SK-N-SH (cell line): ENCODE measurements at regions not wholly inside any gene's neighbourhood (a gene's known extent, or its start where the extent isn't known, plus 50 kb on each side); places are given as distances from the start of the nearest gene placed in this dataset.

Experiments used
- CTCF ChIA-PET: fragments of 300-600, 350-600 bp; formaldehyde crosslinking; extraction: SDS; loops from one replicate; lab custom pipeline; 2021; lab: Yijun Ruan, JAX
- POLR2A ChIA-PET: fragments of 350-600 bp; sonication (Branson Sonifier 250); formaldehyde crosslinking; extraction: SDS; loops from one replicate; lab custom pipeline; 2020; ENCODE audit warnings: antibody characterized with exemption, inconsistent platforms; lab: Yijun Ruan, JAX
- DNase-seq: peaks from one replicate; pipeline ENCODE4 v3.0.0; 2012
- H2AFZ ChIP-seq: fragments of 200-600 bp; sonication (generic); 2 replicates; pipeline ENCODE4 v1.8.1; 2016; ENCODE audit warnings: antibody characterized with exemption, mild to moderate bottlenecking, low read depth
- H3F3A ChIP-seq: fragments of 200-600 bp; sonication (generic); replicated peaks from 2 replicates; pipeline ENCODE3; 2016; ENCODE audit warnings: antibody characterized with exemption, mild to moderate bottlenecking; ENCODE audit not compliant: insufficient read depth
- H3K27ac ChIP-seq, 2 experiments: fragments of 200-500 bp in 1 of 2; fragments of 200-600 bp in 1 of 2; sonication (Bioruptor generic) in 1 of 2; sonication (generic), shearing (Covaris generic) in 1 of 2; 2 replicates each; pipeline versions ENCODE4 v1.5.1 to v1.6.1; 2014 to 2016; ENCODE audit warnings: low read depth in 2 of 2, inconsistent platforms in 1 of 2, low read length in 1 of 2, mild to moderate bottlenecking in 1 of 2, mixed read lengths in 1 of 2
- H3K27me3 ChIP-seq: fragments of 200-600 bp; sonication (generic), shearing (Covaris generic); 2 replicates; pipeline ENCODE4 v1.6.1; 2016; ENCODE audit warnings: mixed run types; ENCODE audit not compliant: insufficient read depth
- H3K36me3 ChIP-seq, 2 experiments: fragments of 200-500 bp in 1 of 2; fragments of 200-600 bp in 1 of 2; sonication (Bioruptor generic) in 1 of 2; sonication (generic) in 1 of 2; replicated peaks in 1 of 2; 2 replicates each; pipeline versions ENCODE3 to v1.5.1; 2014 to 2016; ENCODE audit warnings: low read length in 1 of 2, mild to moderate bottlenecking in 1 of 2; ENCODE audit not compliant: insufficient read depth in 2 of 2, control insufficient read depth in 1 of 2
- H3K4me1 ChIP-seq, 2 experiments: fragments of 200-500 bp in 1 of 2; fragments of 200-600 bp in 1 of 2; sonication (Bioruptor generic) in 1 of 2; sonication (generic), shearing (Covaris generic) in 1 of 2; 2 replicates each; pipeline versions ENCODE4 v1.5.1 to v1.6.1; 2014 to 2016; ENCODE audit warnings: low read depth in 1 of 2, low read length in 1 of 2, mixed run types in 1 of 2; ENCODE audit not compliant: insufficient read depth in 2 of 2, control insufficient read depth in 1 of 2
- H3K4me2 ChIP-seq: fragments of 200-600 bp; sonication (generic), shearing (Covaris generic); 2 replicates; pipeline ENCODE4 v1.6.1; 2017; ENCODE audit warnings: mixed run types
- H3K4me3 ChIP-seq, 2 experiments: fragments of 200-500 bp in 1 of 2; fragments of 200-600 bp in 1 of 2; sonication (Bioruptor generic) in 1 of 2; sonication (generic), shearing (Covaris generic) in 1 of 2; 2 replicates each; pipeline versions ENCODE4 v1.5.1 to v1.8.1; 2014 to 2016; ENCODE audit warnings: low read depth in 2 of 2, inconsistent platforms in 1 of 2, low read length in 1 of 2, mild to moderate bottlenecking in 1 of 2, mixed read lengths in 1 of 2, moderate library complexity in 1 of 2
- H3K79me2 ChIP-seq: fragments of 200-600 bp; sonication (generic); 2 replicates; pipeline ENCODE4 v1.8.1; 2017; ENCODE audit warnings: mild to moderate bottlenecking; ENCODE audit not compliant: insufficient read depth
- H3K9ac ChIP-seq: fragments of 200-600 bp; sonication (generic); 2 replicates; pipeline ENCODE4 v1.6.1; 2017; ENCODE audit warnings: mixed run types
- H3K9me2 ChIP-seq: fragments of 200-600 bp; sonication (generic); 2 replicates; pipeline ENCODE4 v1.6.1; 2017; ENCODE audit warnings: mixed run types
- H3K9me3 ChIP-seq: fragments of 200-600 bp; sonication (generic); 2 replicates; pipeline ENCODE4 v1.6.1; 2017; ENCODE audit warnings: mixed run types, mild to moderate bottlenecking, moderate library complexity
- H4K20me1 ChIP-seq: fragments of 200-600 bp; sonication (generic); 2 replicates; pipeline ENCODE4 v1.6.1; 2017; ENCODE audit warnings: mild to moderate bottlenecking, mixed run types; ENCODE audit not compliant: insufficient read depth
- FOSL2 ChIP-seq: IDR thresholded peaks from 2 replicates; pipeline ENCODE4 v1.4.0; 2012; ENCODE audit warnings: low read depth, mild to moderate bottlenecking, moderate library complexity, borderline replicate concordance
- GABPA ChIP-seq: IDR thresholded peaks from 2 replicates; pipeline ENCODE4 v1.4.0; 2012; ENCODE audit warnings: low read depth, mild to moderate bottlenecking
- IRF3 ChIP-seq: fragments of 150-350 bp; IDR thresholded peaks from 2 replicates; pipeline ENCODE4 v1.6.1; 2016; ENCODE audit warnings: mild to moderate bottlenecking, low read depth, low read length
- MEF2A ChIP-seq: IDR thresholded peaks from 2 replicates; pipeline ENCODE4 v1.4.0; 2012; ENCODE audit warnings: low read depth, borderline replicate concordance
- NFIC ChIP-seq: IDR thresholded peaks from 2 replicates; pipeline ENCODE4 v1.4.0; 2012; ENCODE audit warnings: borderline replicate concordance
- NRF1 ChIP-seq: IDR thresholded peaks from 2 replicates; pipeline ENCODE4 v1.6.1; 2012; ENCODE audit warnings: low read depth, mild to moderate bottlenecking, low read length
- PBX3 ChIP-seq: IDR thresholded peaks from 2 replicates; pipeline ENCODE4; 2012
- REST ChIP-seq: IDR thresholded peaks from 2 replicates; pipeline ENCODE4 v1.6.1; 2012; ENCODE audit warnings: mild to moderate bottlenecking, low read depth, low read length, moderate library complexity
- TCF12 ChIP-seq: IDR thresholded peaks from 2 replicates; pipeline ENCODE4 v1.4.0; 2012
- TEAD4 ChIP-seq: IDR thresholded peaks from 2 replicates; pipeline ENCODE4 v1.4.0; 2012; ENCODE audit warnings: mild to moderate bottlenecking, borderline replicate concordance; ENCODE audit not compliant: insufficient read depth
- YY1 ChIP-seq: IDR thresholded peaks from 2 replicates; pipeline ENCODE4 v1.4.0; 2012; ENCODE audit warnings: low read depth, mild to moderate bottlenecking
- WGBS: methylation state at CpG from one replicate; pipeline ENCODE4 v1.1.6; 2017; ENCODE audit warnings: low lambda C conversion rate; 5-methylcytosine and 5-hydroxymethylcytosine counted together

GRCh38 chr12:87802721-87803011 lies 226.5 kb downstream of the C12orf50 start (continued):
- TF ChIP-seq IRF3 (no peak), GABPA (no peak), MEF2A (no peak)
- TF ChIP-seq, all 33 proteins: peak for 0

GRCh38 chr12:87801860-87802720 lies 227.1 kb downstream of the C12orf50 start:
- Histone ChIP-seq H3F3A (peaks cover 18% of the 10 kb centered on the region), H3K27ac (peak overlapping the region; percentile 54 to 58; a peak in 3 of 4 replicates), H3K36me3 (no peaks in the 10 kb centered on the region), H2AFZ (no peak overlapping the region), H3K4me1 (peaks cover 0 to 12% of the 10 kb centered on the region in 2 experiments; a peak in 2 of 4 replicates), H3K9me3 (no peaks in the 10 kb centered on the region), H3K4me2 (peak overlapping the region; percentile 30), H3K9ac (no peak overlapping the region), H3K9me2 (no peaks in the 10 kb centered on the region), H4K20me1 (no peaks in the 10 kb centered on the region), H3K79me2 (no peaks in the 10 kb centered on the region), H3K4me3 (no peak overlapping the region), H3K27me3 (no peaks in the 10 kb centered on the region)
- ChIA-PET POLR2A (no interaction called here), CTCF (no interaction called here)
- no peak for DNase-seq
- 51% methylated on average over 4 of the region's 4 CpGs for WGBS
- TF ChIP-seq TCF12 (peak; percentile 68), NRF1 (no peak), PBX3 (peak; percentile 68), NFIC (peak; percentile 83)

GRCh38 chr12:87796961-87797516 lies 232.2 kb downstream of the C12orf50 start:
- Histone ChIP-seq H3K36me3 (no peaks in the 10 kb centered on the region), H3K4me2 (no peak overlapping the region), H4K20me1 (no peaks in the 10 kb centered on the region), H3K4me3 (no peak overlapping the region), H3K9ac (no peak overlapping the region), H3K79me2 (no peaks in the 10 kb centered on the region), H3K27ac (no peak overlapping the region), H3K4me1 (peaks cover 0 to 22% of the 10 kb centered on the region in 2 experiments; a peak in 2 of 4 replicates), H3K9me3 (no peaks in the 10 kb centered on the region), H3K27me3 (no peaks in the 10 kb centered on the region), H3F3A (peaks cover 16% of the 10 kb centered on the region), H3K9me2 (no peaks in the 10 kb centered on the region), H2AFZ (no peak overlapping the region)
- TF ChIP-seq TCF12 (0 out of 2 replicates have a peak, but pooled peaks have one; percentile 4), TEAD4 (0 out of 2 replicates have a peak, but pooled peaks have one; percentile 58), REST (no peak), NFIC (0 out of 2 replicates have a peak, but pooled peaks have one; percentile 36), FOSL2 (peak; percentile 5; the same call in 1 of the 2 replicates), YY1 (no peak)
- 7% methylated on average over 1 of the region's 1 CpG for WGBS
- no peak for DNase-seq
- ChIA-PET CTCF (interaction anchor here (2.2 kb wide), 1 partner anchor 51 kb away, joined by 5 read pairs; no protein-coding TSS in a partner anchor), POLR2A (no interaction called here)
